AG04449 (cell line): ENCODE measurements at regions not wholly inside any gene's neighbourhood (a gene's known extent, or its start where the extent isn't known, plus 50 kb on each side); places are given as distances from the start of the nearest gene placed in this dataset.

Experiments used
- CTCF ChIA-PET: fragments of 350-600 bp; formaldehyde crosslinking; extraction: SDS; loops from one replicate; lab custom pipeline; 2021; ENCODE audit warnings: antibody characterized with exemption; lab: Yijun Ruan, JAX
- POLR2A ChIA-PET: fragments of 400-600, 350-600 bp; formaldehyde crosslinking; extraction: SDS; loops from one replicate; lab custom pipeline; 2020; ENCODE audit warnings: antibody characterized with exemption, inconsistent platforms; lab: Yijun Ruan, JAX
- DNase-seq: peaks from one replicate; pipeline ENCODE4 v3.0.0-alpha.2; 2010; ENCODE audit warnings: low read depth, low spot score
- H3K4me3 ChIP-seq: 2 replicates; pipeline ENCODE4 v1.5.1; 2011; ENCODE audit warnings: low read depth, mild to moderate bottlenecking, control low read depth, low read length
- CTCF ChIP-seq: IDR thresholded peaks from one replicate; pipeline ENCODE4 v1.5.1; 2011; ENCODE audit warnings: mild to moderate bottlenecking, moderate library complexity, low read length, control low read depth, inconsistent platforms; ENCODE audit not compliant: insufficient read depth; ENCODE audit errors: missing control alignments

- no peak for TF ChIP-seq CTCF
- CTCF ChIA-PET, result interaction anchor here (1.1 to 1.4 kb wide), 2 partner anchors 17 to 42 kb away, joined by 3 read pairs; no protein-coding TSS in a partner anchor
- H3K4me3 ChIP-seq, result no peak overlapping the region
- POLR2A ChIA-PET, result no interaction called here
- DNase-seq, result no peak
These were observed 52.7 kb upstream of the SERBP1 start for GRCh38 chr1:67482733-67483482.

GRCh38 chr1:67484492-67484891, 54.3 kb upstream of the SERBP1 start:
- CTCF ChIA-PET, result interaction anchor here (1.4 to 7.7 kb wide), 2 partner anchors 16 to 136 kb away, joined by 6 to 90 read pairs; no protein-coding TSS in a partner anchor
- no peak overlapping the region for H3K4me3 ChIP-seq
- TF ChIP-seq CTCF, result no peak
- DNase-seq, result no peak
- POLR2A ChIA-PET, result no interaction called here

- no peak for TF ChIP-seq CTCF
- POLR2A ChIA-PET, result no interaction called here
- CTCF ChIA-PET, result interaction anchor here (1.4 to 7.7 kb wide), 2 partner anchors 15 to 137 kb away, joined by 6 to 90 read pairs; no protein-coding TSS in a partner anchor
- DNase-seq, result no peak
- no peak overlapping the region for H3K4me3 ChIP-seq
These were observed 55.0 kb upstream of the SERBP1 start for GRCh38 chr1:67485046-67485811.

GRCh38 chr1:67489643-67490042, 59.4 kb upstream of the SERBP1 start:
- ChIA-PET CTCF (interaction anchor here (0.9 to 7.7 kb wide), 5 partner anchors 12 to 276 kb away, joined by 3 to 96 read pairs (median 30); no protein-coding TSS in a partner anchor), POLR2A (interaction anchor here (0.7 kb wide), 1 partner anchor 277 kb away, joined by 3 read pairs; no protein-coding TSS in a partner anchor)
- no peak for TF ChIP-seq CTCF
- H3K4me3 ChIP-seq, result no peak overlapping the region
- DNase-seq, result no peak

GRCh38 chr1:67491280-67491679, 61.1 kb upstream of the SERBP1 start:
- no peak for TF ChIP-seq CTCF
- DNase-seq, result no peak
- ChIA-PET POLR2A (no interaction called here), CTCF (interaction anchor here (1.2 to 7.7 kb wide), 4 partner anchors 10 to 278 kb away, joined by 3 to 96 read pairs (median 60); no protein-coding TSS in a partner anchor)
- no peak overlapping the region for H3K4me3 ChIP-seq
